ENCODE measurements at regions not wholly inside any gene's neighbourhood (a gene's known extent, or its start where the extent isn't known, plus 50 kb on each side); places are given as distances from the start of the nearest gene placed in this dataset.

DNA sequence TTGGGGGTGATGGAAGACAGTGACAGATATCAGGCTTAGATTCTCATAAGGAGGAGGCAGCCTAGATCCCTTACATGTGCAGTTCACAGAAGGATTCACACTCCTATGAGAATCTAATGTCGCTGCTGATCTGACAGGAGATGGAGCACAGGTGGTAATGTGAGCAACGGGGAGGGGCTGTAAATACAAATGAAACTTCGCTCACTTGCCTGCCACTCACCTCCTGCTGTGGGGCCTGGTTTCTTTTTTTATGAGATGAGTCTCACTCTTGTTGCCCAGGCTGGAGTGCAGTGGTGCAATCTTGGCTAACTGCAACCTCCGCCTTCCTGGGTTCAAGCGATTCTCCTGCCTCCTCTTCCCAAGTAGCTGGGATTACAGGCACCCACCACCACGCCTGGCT is 258.6 kb downstream of the EN1 start:
- TF ChIP-seq, protein P1, sequence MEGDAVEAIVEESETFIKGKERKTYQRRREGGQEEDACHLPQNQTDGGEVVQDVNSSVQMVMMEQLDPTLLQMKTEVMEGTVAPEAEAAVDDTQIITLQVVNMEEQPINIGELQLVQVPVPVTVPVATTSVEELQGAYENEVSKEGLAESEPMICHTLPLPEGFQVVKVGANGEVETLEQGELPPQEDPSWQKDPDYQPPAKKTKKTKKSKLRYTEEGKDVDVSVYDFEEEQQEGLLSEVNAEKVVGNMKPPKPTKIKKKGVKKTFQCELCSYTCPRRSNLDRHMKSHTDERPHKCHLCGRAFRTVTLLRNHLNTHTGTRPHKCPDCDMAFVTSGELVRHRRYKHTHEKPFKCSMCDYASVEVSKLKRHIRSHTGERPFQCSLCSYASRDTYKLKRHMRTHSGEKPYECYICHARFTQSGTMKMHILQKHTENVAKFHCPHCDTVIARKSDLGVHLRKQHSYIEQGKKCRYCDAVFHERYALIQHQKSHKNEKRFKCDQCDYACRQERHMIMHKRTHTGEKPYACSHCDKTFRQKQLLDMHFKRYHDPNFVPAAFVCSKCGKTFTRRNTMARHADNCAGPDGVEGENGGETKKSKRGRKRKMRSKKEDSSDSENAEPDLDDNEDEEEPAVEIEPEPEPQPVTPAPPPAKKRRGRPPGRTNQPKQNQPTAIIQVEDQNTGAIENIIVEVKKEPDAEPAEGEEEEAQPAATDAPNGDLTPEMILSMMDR (IDR thresholded peaks at IDR 0.05; ENCODE audit: poor library complexity): no peak
- no peak for TF ChIP-seq EZH2 (IDR thresholded peaks at IDR 0.05; ENCODE audit: borderline replicate concordance)

All from hepatocyte (in vitro differentiated cells).